ENCODE measurements at regions not wholly inside any gene's neighbourhood (a gene's known extent, or its start where the extent isn't known, plus 50 kb on each side); places are given as distances from the start of the nearest gene placed in this dataset.

- TF ChIP-seq, protein P1, sequence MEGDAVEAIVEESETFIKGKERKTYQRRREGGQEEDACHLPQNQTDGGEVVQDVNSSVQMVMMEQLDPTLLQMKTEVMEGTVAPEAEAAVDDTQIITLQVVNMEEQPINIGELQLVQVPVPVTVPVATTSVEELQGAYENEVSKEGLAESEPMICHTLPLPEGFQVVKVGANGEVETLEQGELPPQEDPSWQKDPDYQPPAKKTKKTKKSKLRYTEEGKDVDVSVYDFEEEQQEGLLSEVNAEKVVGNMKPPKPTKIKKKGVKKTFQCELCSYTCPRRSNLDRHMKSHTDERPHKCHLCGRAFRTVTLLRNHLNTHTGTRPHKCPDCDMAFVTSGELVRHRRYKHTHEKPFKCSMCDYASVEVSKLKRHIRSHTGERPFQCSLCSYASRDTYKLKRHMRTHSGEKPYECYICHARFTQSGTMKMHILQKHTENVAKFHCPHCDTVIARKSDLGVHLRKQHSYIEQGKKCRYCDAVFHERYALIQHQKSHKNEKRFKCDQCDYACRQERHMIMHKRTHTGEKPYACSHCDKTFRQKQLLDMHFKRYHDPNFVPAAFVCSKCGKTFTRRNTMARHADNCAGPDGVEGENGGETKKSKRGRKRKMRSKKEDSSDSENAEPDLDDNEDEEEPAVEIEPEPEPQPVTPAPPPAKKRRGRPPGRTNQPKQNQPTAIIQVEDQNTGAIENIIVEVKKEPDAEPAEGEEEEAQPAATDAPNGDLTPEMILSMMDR (IDR thresholded peaks at IDR 0.05; ENCODE audit: borderline replicate concordance, insufficient read depth, low read depth, low read length): no peak
- H3K4me3 ChIP-seq (ENCODE audit: low read depth, low read length): no peak overlapping the region
Measured at GRCh38 chr2:215677481-215677880, 241.6 kb upstream of the FN1 start.

GRCh38 chr2:215672406-215672805 lies 236.5 kb upstream of the FN1 start:
- no peak overlapping the region for H3K4me3 ChIP-seq (ENCODE audit: low read depth, low read length)
- TF ChIP-seq, protein P1 (IDR thresholded peaks at IDR 0.05; ENCODE audit: borderline replicate concordance, insufficient read depth, low read depth, low read length): no peak

- TF ChIP-seq, protein P1 (IDR thresholded peaks at IDR 0.05; ENCODE audit: borderline replicate concordance, insufficient read depth, low read depth, low read length): no peak
- no peak overlapping the region for H3K4me3 ChIP-seq (ENCODE audit: low read depth, low read length)
Measured at GRCh38 chr2:215671691-215672090, 235.8 kb upstream of the FN1 start.

DNA sequence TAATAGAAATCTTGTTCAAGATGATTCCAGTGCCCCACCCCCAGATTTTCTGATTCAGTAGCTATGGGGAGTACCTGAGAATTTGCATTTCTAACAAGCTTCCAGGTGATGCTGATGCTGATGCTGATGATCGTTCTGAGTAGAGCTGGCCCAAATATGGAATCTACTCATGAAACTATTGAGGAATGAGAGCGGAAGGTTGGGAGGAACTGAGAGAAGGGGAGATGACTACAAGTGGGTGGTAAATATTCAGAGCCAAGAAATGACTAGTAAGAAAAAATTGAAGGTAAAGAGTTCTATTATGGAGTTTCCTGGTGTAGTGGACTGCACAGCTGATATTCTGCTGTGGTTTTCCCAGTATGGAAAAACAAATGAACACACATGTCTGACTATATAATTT lies 235.4 kb upstream of the FN1 start:
- H3K4me3 ChIP-seq (ENCODE audit: low read depth, low read length): no peak overlapping the region
- TF ChIP-seq, protein P1 (IDR thresholded peaks at IDR 0.05; ENCODE audit: borderline replicate concordance, insufficient read depth, low read depth, low read length): no peak

- no peak overlapping the region for H3K4me3 ChIP-seq (ENCODE audit: low read depth, low read length)
- TF ChIP-seq, protein P1 (IDR thresholded peaks at IDR 0.05; ENCODE audit: borderline replicate concordance, insufficient read depth, low read depth, low read length): no peak
Measured at GRCh38 chr2:215670396-215670795, 234.5 kb upstream of the FN1 start.

GRCh38 chr2:215668378-215668775 lies 232.5 kb upstream of the FN1 start:
- TF ChIP-seq, protein P1 (IDR thresholded peaks at IDR 0.05; ENCODE audit: borderline replicate concordance, insufficient read depth, low read depth, low read length): no peak
- H3K4me3 ChIP-seq (ENCODE audit: low read depth, low read length): no peak overlapping the region

- TF ChIP-seq, protein P1 (IDR thresholded peaks at IDR 0.05; ENCODE audit: borderline replicate concordance, insufficient read depth, low read depth, low read length): no peak
- H3K4me3 ChIP-seq (ENCODE audit: low read depth, low read length): no peak overlapping the region
Measured at GRCh38 chr2:215667585-215668377, 231.9 kb upstream of the FN1 start.
